Spleen (tissue), 7 donors: ENCODE measurements at regions not wholly inside any gene's neighbourhood (a gene's known extent, or its start where the extent isn't known, plus 50 kb on each side); places are given as distances from the start of the nearest gene placed in this dataset.

Experiments
- CTCF ChIP-seq, 11 experiments: fragments of 200-600 bp in 7 of 11; fragments of 450-650 bp in 4 of 11; sonication (generic) in 4 of 11; IDR thresholded peaks in 8 of 11; conservative IDR thresholded peaks in 3 of 11; 1 replicate in 7 of 11; 2 replicates in 4 of 11; pipeline versions ENCODE4 v1.4.0 to v1.8.0; 2016 to 2021; ENCODE audit warnings: antibody characterized with exemption in 11 of 11, inconsistent platforms in 4 of 11, mild to moderate bottlenecking in 1 of 11
- POLR2A ChIP-seq, 3 donors: fragments of 450-650 bp; IDR thresholded peaks; one replicate each; pipeline ENCODE4 v1.5.1; 2017; ENCODE audit warnings: antibody characterized with exemption in 3 of 3, mild to moderate bottlenecking in 1 of 3
- POLR2AphosphoS5 ChIP-seq, 3 donors: sonication (generic); formaldehyde crosslinking; IDR thresholded peaks; one replicate each; pipeline ENCODE4 v1.5.1; 2017; ENCODE audit warnings: antibody characterized with exemption in 3 of 3
- donor health status: DM: no; HTN: no; CAD: no; lungs with moderate emphysema.
- donor health status: DM: no; HTN: no; CAD: no.
- donor health status: DM: no; HTN: no; CAD: no.

DNA sequence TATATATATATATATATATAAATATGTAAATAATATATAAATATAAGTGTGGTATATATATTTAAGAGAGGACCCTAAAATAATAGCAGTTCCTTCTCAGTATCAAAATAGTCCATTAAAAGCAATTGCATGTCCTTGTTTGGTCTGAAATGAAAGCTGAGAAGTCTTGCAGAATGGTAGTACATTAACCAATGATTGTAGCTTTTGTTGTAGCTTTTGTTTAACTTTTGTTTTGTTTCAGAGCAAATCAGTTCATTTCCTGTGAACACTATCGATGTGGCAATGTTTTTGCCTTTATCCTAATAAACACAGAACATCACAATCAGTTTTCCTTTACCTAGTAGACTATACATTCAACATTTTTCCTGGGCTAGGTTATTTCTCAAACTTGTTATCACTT lies 1256.2 kb upstream of the SPRY2 start:
- TF ChIP-seq CTCF (IDR thresholded peaks at IDR 0.05 in 8 of 11, conservative IDR thresholded peaks at IDR 0.05 in 3 of 11): no peak
- TF ChIP-seq POLR2A (IDR thresholded peaks at IDR 0.05): no peak
- TF ChIP-seq POLR2AphosphoS5 (IDR thresholded peaks at IDR 0.05): no peak
